ENCODE measurements at regions not wholly inside any gene's neighbourhood (a gene's known extent, or its start where the extent isn't known, plus 50 kb on each side); places are given as distances from the start of the nearest gene placed in this dataset.
"Not testable (repeated sequence)": the region's sequence is repeated elsewhere in the genome, so short reads cannot be mapped to it uniquely, and the experiment has no call there.

DNA sequence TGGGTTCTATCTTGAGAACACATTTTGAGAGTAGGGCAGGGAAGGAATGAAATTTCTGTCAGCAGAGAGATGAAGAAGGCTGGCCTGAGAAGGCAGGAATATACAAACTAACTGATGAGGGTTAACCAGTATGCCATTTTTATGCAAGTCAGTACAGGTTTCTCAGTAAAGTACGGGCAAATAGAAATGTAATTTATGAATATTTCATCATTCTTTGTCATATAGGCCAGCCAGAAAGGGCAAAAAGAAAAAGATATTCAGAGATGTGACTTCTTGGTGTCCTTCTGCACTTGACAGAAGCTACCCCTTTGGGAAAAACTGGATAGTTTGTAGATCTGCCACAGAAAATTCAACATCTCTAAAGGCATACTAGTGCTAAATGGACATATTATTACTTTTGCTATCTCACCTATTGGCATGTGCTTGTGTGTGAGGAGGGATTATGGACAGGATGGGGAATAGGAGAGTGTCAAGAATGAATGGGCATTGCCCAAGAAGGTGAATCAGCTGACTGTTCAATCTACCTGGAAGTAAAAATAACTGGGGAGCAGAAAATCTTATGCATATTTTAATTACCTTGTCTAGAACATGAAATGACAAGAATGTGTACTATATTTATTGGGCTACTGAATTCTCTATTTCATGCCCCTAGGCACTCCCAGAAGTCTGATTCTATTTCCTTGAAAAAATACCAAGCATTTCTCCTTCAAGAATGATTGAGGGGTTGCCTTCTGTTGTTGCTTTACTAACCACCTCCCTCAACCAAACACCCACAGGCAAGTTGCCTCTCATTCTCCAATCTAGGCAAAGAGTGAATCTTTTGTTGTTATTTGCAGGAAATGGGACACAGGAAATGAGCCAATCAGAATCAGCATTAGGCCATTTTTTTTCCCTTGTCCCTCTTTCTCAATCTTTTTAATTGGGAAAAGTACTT, 175.1 kb upstream of the SLC38A2 start:
- no peak overlapping the region for H3K4me3 ChIP-seq (ENCODE audit: low read length)
- TF ChIP-seq, protein P1, sequence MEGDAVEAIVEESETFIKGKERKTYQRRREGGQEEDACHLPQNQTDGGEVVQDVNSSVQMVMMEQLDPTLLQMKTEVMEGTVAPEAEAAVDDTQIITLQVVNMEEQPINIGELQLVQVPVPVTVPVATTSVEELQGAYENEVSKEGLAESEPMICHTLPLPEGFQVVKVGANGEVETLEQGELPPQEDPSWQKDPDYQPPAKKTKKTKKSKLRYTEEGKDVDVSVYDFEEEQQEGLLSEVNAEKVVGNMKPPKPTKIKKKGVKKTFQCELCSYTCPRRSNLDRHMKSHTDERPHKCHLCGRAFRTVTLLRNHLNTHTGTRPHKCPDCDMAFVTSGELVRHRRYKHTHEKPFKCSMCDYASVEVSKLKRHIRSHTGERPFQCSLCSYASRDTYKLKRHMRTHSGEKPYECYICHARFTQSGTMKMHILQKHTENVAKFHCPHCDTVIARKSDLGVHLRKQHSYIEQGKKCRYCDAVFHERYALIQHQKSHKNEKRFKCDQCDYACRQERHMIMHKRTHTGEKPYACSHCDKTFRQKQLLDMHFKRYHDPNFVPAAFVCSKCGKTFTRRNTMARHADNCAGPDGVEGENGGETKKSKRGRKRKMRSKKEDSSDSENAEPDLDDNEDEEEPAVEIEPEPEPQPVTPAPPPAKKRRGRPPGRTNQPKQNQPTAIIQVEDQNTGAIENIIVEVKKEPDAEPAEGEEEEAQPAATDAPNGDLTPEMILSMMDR (conservative IDR thresholded peaks at IDR 0.05; ENCODE audit: low read depth, low read length) = no peak
- DNase-seq (ENCODE audit: low read depth) = no peak

DNA sequence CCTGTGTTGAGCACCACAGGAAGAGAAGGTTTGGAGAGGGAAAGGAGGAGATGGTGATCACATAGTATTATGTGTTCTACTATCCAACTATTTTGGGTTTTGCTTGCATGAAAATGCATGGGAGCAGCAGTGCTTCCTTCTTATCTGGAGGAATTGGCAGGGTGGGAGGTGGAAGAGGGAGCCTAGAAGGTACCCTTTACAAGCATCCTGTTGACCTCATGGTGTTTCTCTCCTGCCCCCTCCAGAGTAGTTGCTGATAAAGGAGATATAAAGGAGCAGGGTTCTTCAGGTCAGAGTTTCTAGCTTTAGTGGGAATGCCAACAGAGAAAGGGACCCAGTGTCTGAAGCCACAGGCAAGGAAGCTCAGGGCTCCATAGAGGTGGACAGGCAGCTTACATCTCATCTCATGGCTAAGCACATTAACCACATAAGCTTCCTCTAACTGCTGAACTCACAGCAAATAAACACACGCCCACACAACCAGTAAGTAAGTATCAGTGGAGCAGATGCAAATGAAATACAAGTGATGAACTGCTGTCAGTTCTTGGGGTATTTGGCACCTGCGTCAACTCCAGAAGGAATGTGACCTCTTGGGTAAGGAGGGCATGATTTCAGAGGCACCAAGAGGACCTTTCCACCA, 174.2 kb upstream of the SLC38A2 start:
- no peak for DNase-seq (ENCODE audit: low read depth)
- no peak overlapping the region for H3K4me3 ChIP-seq (ENCODE audit: low read length)
- TF ChIP-seq, protein P1 (conservative IDR thresholded peaks at IDR 0.05; ENCODE audit: low read depth, low read length) = no peak

DNA sequence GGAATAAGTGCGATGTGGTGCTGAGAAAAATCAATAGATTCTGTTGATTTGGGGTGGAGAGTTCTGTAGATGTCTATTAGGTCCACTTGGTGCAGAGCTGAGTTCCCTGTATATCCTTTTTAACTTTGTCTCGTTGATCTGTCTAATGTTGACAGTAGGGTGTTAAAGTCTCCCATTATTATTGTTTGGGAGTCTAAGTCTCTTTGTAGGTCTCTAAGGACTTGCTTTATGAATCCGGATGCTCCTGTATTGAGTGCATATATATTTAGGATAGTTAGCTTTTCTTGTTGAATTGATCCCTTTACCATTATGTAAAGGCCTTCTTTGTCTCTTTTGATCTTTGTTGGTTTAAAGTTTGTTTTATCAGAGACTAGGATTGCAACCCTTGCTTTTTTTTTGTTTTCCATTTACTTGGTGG, 170.8 kb upstream of the SLC38A2 start:
- not testable (repeated sequence) for H3K4me3 ChIP-seq (ENCODE audit: low read length); DNase-seq (ENCODE audit: low read depth)

DNA sequence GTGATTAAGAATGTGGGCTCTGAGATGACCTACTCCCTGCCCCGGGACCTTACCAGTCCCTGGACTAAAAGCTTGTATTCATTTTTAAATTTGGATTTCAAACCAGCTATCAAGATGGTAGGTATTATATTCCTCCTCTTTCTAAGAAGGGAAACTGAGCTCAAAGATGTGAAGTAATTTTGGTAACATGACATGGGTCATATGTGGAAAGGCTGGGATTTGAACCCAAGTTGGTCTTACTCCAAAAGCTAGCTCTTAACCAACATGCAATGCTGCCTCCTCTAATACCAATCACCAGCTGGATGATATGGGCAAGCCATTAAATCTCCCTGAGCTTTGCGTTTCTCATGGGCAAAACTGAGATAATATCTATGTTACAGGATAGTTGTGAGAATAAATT, 166.4 kb upstream of the SLC38A2 start:
- TF ChIP-seq, protein P1 (conservative IDR thresholded peaks at IDR 0.05; ENCODE audit: low read depth, low read length) = no peak
- no peak for DNase-seq (ENCODE audit: low read depth)

DNA sequence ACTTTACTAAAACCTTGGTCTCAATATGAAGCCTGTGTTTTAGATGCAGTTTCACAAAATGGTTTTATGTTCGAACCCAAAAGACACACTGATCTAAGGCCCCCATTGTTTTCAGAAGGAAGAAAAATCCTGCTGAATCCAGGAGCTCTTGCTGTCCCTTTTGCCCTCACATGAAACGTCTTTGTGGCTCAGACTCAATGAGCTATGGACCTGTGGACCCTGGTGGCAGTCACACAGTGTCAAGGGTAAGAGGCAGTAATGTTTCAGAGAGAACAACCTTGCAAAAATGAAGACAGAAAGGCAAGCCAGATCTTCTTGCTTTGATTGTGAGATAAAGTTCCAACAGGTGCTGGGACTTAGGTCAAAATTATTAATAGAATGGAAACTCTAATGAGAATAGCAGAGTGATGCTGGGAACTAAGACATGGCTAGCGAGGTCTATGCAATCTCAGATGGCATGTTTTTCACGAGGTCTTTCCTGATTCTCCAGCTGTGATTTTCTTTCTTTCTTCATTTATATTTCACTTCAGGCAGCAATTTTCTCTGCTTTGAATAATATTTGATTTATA, 164.9 kb upstream of the SLC38A2 start:
- no peak for DNase-seq (ENCODE audit: low read depth)
- H3K4me3 ChIP-seq (ENCODE audit: low read length) = no peak overlapping the region
- TF ChIP-seq, protein P1 (conservative IDR thresholded peaks at IDR 0.05; ENCODE audit: low read depth, low read length) = no peak

More for the DNA sequence above, 166.4 kb upstream of the SLC38A2 start:
- H3K4me3 ChIP-seq (ENCODE audit: low read length) = no peak overlapping the region

DNA sequence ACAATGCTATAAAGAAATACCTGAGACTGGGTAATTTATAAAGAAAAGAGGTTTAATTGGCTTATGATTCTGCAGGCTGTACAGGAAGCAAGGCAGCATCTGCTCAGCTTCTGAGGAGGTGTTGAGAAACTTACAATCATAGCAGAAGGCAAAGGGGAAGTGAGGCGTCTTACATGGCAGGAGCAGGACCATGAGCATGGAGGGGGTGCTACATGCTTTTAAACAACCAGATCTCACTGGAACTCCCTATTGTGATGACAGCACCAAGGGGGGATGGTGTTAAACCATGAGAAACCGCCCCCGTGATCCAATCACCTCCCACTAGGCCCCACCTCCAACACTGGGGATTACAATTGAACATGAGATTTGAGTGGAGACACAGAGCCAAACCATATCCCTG, 163.7 kb upstream of the SLC38A2 start:
- not testable (repeated sequence) for H3K4me3 ChIP-seq (ENCODE audit: low read length); DNase-seq (ENCODE audit: low read depth)

DNA sequence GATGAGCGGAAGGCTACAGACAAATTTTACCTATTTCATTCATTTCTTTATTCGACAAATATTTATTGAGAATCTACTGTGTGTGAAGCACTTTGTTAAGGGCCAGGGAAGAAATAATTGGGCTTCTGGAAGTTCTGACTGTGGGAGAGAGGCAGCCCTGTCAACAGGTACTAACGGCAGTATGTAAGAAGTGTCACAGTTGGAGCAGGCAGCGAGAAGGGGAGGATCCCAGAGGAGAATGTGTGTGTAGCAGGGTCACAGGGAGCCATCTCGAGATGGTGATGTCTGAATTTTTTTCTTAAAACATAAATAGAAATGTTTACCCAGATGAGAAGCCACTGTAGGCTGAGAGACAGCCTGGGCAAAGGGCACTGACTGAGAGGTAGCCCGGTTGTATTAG, 163.3 kb upstream of the SLC38A2 start:
- H3K4me3 ChIP-seq (ENCODE audit: low read length) = no peak overlapping the region
- no peak for DNase-seq (ENCODE audit: low read depth)
- TF ChIP-seq, protein P1 (conservative IDR thresholded peaks at IDR 0.05; ENCODE audit: low read depth, low read length) = no peak

DNA sequence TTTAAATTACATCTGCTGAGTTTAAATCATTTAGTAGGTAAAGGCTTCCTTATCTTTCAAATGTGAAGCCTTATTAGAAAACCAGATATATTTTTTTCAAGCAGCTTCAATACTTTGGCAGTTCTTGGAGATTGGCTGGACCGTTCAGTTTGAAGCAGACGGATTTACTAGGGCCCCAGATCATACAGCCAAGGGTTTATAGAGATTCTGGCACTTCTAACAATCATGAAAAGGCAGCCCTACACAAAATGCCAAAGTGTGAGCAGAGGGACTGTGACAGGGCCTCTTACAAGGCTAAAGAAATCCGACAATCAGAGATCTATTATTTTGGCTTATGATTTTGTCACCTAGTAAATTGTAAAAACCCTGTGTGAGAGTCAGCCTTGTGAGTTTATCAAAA, 162.8 kb upstream of the SLC38A2 start:
- DNase-seq (ENCODE audit: low read depth) = no peak
- TF ChIP-seq, protein P1 (conservative IDR thresholded peaks at IDR 0.05; ENCODE audit: low read depth, low read length) = no peak
- H3K4me3 ChIP-seq (ENCODE audit: low read length) = no peak overlapping the region
